Osteoblast (primary cell): ENCODE measurements at regions not wholly inside any gene's neighbourhood (a gene's known extent, or its start where the extent isn't known, plus 50 kb on each side); places are given as distances from the start of the nearest gene placed in this dataset. TPM values are rescaled to one million over a fixed set of nuclear protein-coding genes. Genes with fewer than 3 reads are reported as not detected.

Experiments
- DNase-seq: peaks from one replicate; pipeline ENCODE4 v3.0.0; 2011; ENCODE audit warnings: low spot score, mixed read lengths; ENCODE audit not compliant: insufficient read length; ENCODE audit errors: missing footprints
- H2AFZ ChIP-seq: 2 replicates; pipeline ENCODE4 v1.6.0; 2011; ENCODE audit warnings: mild to moderate bottlenecking, low read length
- H3K27ac ChIP-seq: 2 replicates; pipeline ENCODE4 v1.5.1; 2011; ENCODE audit warnings: mild to moderate bottlenecking, low read depth, low read length, moderate library complexity
- H3K27me3 ChIP-seq: 2 replicates; pipeline ENCODE4 v1.6.0; 2012; ENCODE audit warnings: mild to moderate bottlenecking, control low read depth, inconsistent platforms, low read length, moderate library complexity; ENCODE audit not compliant: insufficient read depth
- H3K36me3 ChIP-seq: 2 replicates; pipeline ENCODE4 v1.5.1; 2011; ENCODE audit warnings: mild to moderate bottlenecking, low read length, control low read depth, moderate library complexity; ENCODE audit not compliant: insufficient read depth
- H3K4me1 ChIP-seq: 2 replicates; pipeline ENCODE4 v1.5.1; 2011; ENCODE audit warnings: mild to moderate bottlenecking, low read length, control low read depth, moderate library complexity; ENCODE audit not compliant: insufficient read depth
- H3K4me2 ChIP-seq: 2 replicates; pipeline ENCODE4 v1.6.0; 2011; ENCODE audit warnings: mild to moderate bottlenecking, low read length; ENCODE audit not compliant: insufficient read depth
- H3K4me3 ChIP-seq: fragments of 200-600 bp; sonication (generic); 3 replicates; pipeline ENCODE4 v1.5.1; 2012; ENCODE audit warnings: mild to moderate bottlenecking, low read length, inconsistent platforms; ENCODE audit not compliant: insufficient read depth
- H3K79me2 ChIP-seq: 2 replicates; pipeline ENCODE4 v1.6.0; 2012; ENCODE audit warnings: mild to moderate bottlenecking, low read length, control low read depth, inconsistent platforms; ENCODE audit not compliant: insufficient read depth
- H3K9me3 ChIP-seq: 2 replicates; pipeline ENCODE4 v1.5.1; 2011; ENCODE audit warnings: low read depth, low read length, control low read depth
- H4K20me1 ChIP-seq: 2 replicates; pipeline ENCODE4 v1.6.0; 2012; ENCODE audit warnings: mild to moderate bottlenecking, low read length, control low read depth; ENCODE audit not compliant: insufficient read depth
- CTCF ChIP-seq: IDR thresholded peaks from 2 replicates; pipeline ENCODE4 v1.5.1; 2011; ENCODE audit warnings: mild to moderate bottlenecking, low read depth, low read length, moderate library complexity; ENCODE audit errors: extremely low read depth
- small RNA-seq: library from RNA; depleted of rRNA; stranded (forward); fragments of <200 nt; gene quantifications from one replicate; pipeline ENCODE3, GENCODE V24; 2012

GRCh38 chr11:115556984-115557383 lies 52.8 kb upstream of the CADM1 start:
- Histone ChIP-seq H2AFZ (no peak overlapping the region), H3K27ac (no peak overlapping the region), H3K4me2 (no peak overlapping the region), H3K4me1 (no peaks in the 10 kb centered on the region), H3K27me3 (no peaks in the 10 kb centered on the region), H3K36me3 (no peaks in the 10 kb centered on the region), H3K79me2 (no peaks in the 10 kb centered on the region), H3K9me3 (no peaks in the 10 kb centered on the region), H3K4me3 (no peak overlapping the region), H4K20me1 (no peaks in the 10 kb centered on the region)
- no peak for TF ChIP-seq CTCF
- DNase-seq = no peak

- Histone ChIP-seq H4K20me1 (no peaks in the 10 kb centered on the region), H3K4me3 (no peak overlapping the region), H3K4me2 (no peak overlapping the region), H3K27me3 (no peaks in the 10 kb centered on the region), H3K79me2 (no peaks in the 10 kb centered on the region), H3K27ac (no peak overlapping the region), H2AFZ (no peak overlapping the region), H3K4me1 (no peaks in the 10 kb centered on the region), H3K9me3 (no peaks in the 10 kb centered on the region), H3K36me3 (no peaks in the 10 kb centered on the region)
- no peak for DNase-seq
- no peak for TF ChIP-seq CTCF
These were observed 51.3 kb upstream of the CADM1 start for GRCh38 chr11:115555336-115556090.

Small RNAs in the stretch of these regions (small RNA-seq; reads per million reads assigned to genes)
- not detected for gene AP000770.2
- not detected for gene RF01210
- not detected for gene RPL12P46
